ENCODE measurements at regions not wholly inside any gene's neighbourhood (a gene's known extent, or its start where the extent isn't known, plus 50 kb on each side); places are given as distances from the start of the nearest gene placed in this dataset.

GRCh38 chr1:17955302-17956285 is 152.0 kb upstream of the IGSF21 start:
- Histone ChIP-seq H3K27me3 (peaks cover 0 to 3% of the 10 kb centered on the region in 2 donors), H3K36me3 (no peaks in the 10 kb centered on the region), H3K4me1 (no peaks in the 10 kb centered on the region), H3K4me3 (no peak overlapping the region), H3K9me3 (no peaks in the 10 kb centered on the region), H3K27ac (no peak overlapping the region)
- TF ChIP-seq POLR2A (IDR thresholded peaks at IDR 0.05): no peak
- TF ChIP-seq, protein P1, sequence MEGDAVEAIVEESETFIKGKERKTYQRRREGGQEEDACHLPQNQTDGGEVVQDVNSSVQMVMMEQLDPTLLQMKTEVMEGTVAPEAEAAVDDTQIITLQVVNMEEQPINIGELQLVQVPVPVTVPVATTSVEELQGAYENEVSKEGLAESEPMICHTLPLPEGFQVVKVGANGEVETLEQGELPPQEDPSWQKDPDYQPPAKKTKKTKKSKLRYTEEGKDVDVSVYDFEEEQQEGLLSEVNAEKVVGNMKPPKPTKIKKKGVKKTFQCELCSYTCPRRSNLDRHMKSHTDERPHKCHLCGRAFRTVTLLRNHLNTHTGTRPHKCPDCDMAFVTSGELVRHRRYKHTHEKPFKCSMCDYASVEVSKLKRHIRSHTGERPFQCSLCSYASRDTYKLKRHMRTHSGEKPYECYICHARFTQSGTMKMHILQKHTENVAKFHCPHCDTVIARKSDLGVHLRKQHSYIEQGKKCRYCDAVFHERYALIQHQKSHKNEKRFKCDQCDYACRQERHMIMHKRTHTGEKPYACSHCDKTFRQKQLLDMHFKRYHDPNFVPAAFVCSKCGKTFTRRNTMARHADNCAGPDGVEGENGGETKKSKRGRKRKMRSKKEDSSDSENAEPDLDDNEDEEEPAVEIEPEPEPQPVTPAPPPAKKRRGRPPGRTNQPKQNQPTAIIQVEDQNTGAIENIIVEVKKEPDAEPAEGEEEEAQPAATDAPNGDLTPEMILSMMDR (IDR thresholded peaks at IDR 0.05): no peak
- intact Hi-C loops (cut with DNase I; ENCODE audit: low total_unique reads): no loop called here
- DNase-seq: no peak

DNA sequence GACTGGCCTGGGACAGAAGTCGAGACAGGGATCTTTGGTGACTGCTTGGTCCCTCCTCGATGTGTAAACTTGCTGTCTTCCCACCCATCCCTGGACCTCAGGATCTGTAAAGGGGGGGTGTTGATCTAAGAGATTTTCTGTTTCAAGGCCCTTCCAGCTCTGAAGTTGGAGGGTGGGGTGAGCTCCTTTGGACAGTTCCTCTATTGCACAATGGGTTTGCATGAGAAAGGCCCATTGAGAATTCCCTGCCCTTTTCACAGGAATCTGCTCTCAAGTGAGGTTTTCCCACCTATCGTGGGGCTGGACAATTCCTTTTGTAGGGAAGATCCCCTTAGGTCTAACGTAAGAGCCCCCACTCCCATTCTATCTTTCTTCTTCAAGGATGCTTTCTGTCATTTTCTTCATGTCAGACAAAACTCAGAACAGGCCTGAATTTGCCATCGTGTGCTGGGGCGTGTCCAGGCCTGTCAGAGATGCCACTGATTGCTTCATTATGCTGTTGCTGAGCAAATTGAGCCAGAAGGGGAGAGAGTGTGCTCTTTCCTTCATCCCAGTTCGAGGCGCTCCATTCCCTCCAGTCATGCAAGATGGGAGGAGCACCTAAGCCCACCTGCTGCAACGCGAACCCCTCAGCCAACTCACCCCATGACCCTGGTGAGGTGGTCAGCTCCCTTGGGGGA is 149.9 kb upstream of the IGSF21 start:
- no peaks in the 10 kb centered on the region for H3K36me3 ChIP-seq
- H3K9me3 ChIP-seq: no peaks in the 10 kb centered on the region
- no peaks in the 10 kb centered on the region for H3K4me1 ChIP-seq
- intact Hi-C loops (cut with DNase I; ENCODE audit: low total_unique reads): no loop called here
- no peak overlapping the region for H3K27ac ChIP-seq
- no peak for DNase-seq
- no peak overlapping the region for H3K4me3 ChIP-seq
- TF ChIP-seq, protein P1 (IDR thresholded peaks at IDR 0.05): no peak
- no peak for TF ChIP-seq POLR2A (IDR thresholded peaks at IDR 0.05)
- H3K27me3 ChIP-seq: no peaks in the 10 kb centered on the region

DNA sequence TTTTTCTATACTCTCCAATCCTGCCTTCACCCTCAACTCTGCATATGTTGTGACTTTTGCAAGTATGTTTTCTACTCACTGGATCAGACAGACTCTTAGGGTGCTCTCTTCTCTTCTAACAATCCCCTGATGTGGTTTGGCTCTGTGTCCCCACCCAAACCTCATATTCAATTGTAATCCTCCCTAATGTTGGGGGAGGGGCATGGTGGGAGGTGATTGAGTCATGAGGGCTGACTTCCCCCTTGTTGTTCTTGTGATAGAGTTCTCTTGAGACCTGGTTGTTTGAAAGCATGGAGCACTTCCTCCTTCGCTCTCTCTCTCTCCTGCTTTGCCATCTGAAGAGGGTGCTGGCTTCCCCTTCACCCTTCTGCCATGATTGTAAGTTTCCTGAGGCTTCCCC is 148.9 kb upstream of the IGSF21 start:
- H3K36me3 ChIP-seq: no peaks in the 10 kb centered on the region
- intact Hi-C loops (cut with DNase I; ENCODE audit: low total_unique reads): no loop called here
- H3K4me3 ChIP-seq: no peak overlapping the region
- H3K9me3 ChIP-seq: no peaks in the 10 kb centered on the region
- no peak overlapping the region for H3K27ac ChIP-seq
- no peak for TF ChIP-seq POLR2A (IDR thresholded peaks at IDR 0.05)
- TF ChIP-seq, protein P1 (IDR thresholded peaks at IDR 0.05): no peak
- no peaks in the 10 kb centered on the region for H3K27me3 ChIP-seq
- no peak for DNase-seq
- H3K4me1 ChIP-seq: no peaks in the 10 kb centered on the region

DNA sequence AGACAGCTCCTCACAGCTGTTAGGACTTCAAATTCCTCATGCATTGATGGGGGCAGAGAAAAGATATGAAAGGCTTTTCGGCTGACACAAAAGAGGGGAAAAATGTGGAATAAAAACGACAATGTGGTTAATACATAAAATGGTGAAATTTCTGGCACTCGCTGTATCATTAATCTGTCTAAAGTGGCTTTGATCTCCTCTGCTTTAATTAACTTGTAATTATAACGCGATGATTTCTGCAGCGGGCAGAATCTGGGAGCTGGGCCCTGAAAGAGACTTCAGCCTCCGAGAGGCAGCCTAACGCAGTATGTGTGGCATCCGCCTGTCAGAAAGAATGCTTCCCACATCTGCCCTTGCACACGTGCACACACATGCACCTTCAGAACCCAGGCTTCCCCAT is 144.1 kb upstream of the IGSF21 start:
- no peak for DNase-seq
- intact Hi-C loops (cut with DNase I; ENCODE audit: low total_unique reads): no loop called here
- no peaks in the 10 kb centered on the region for H3K4me1 ChIP-seq
- H3K27me3 ChIP-seq: no peaks in the 10 kb centered on the region
- H3K36me3 ChIP-seq: no peaks in the 10 kb centered on the region
- no peak overlapping the region for H3K27ac ChIP-seq
- TF ChIP-seq, protein P1 (IDR thresholded peaks at IDR 0.05): no peak
- TF ChIP-seq POLR2A (IDR thresholded peaks at IDR 0.05): no peak
- H3K4me3 ChIP-seq: no peak overlapping the region
- no peaks in the 10 kb centered on the region for H3K9me3 ChIP-seq

All from uterus (tissue), 3 donors.